Common myeloid progenitor, CD34-positive (primary cell): ENCODE measurements at regions not wholly inside any gene's neighbourhood (a gene's known extent, or its start where the extent isn't known, plus 50 kb on each side); places are given as distances from the start of the nearest gene placed in this dataset.
"Not testable (repeated sequence)": the region's sequence is repeated elsewhere in the genome, so short reads cannot be mapped to it uniquely, and the experiment has no call there.

ENCODE experiments used
- CTCF ChIA-PET: fragments of 350-600 bp; sonication (Branson Sonifier 250); formaldehyde crosslinking; loops from one replicate; lab custom pipeline; 2021; ENCODE audit warnings: antibody characterized with exemption; lab: Charles Lee
- POLR2A ChIA-PET: fragments of 350-600 bp; sonication (Branson Sonifier 250); formaldehyde crosslinking; loops from one replicate; lab custom pipeline; 2021; ENCODE audit warnings: antibody characterized with exemption; lab: Charles Lee
- DNase-seq, 3 donors: peaks; one replicate each; pipeline versions ENCODE4 v3.0.0 to v3.0.0-alpha.2; 2013
- H3K27ac ChIP-seq, 2 experiments: 1 replicate in 1 of 2; 2 replicates in 1 of 2; pipeline ENCODE4 v1.7.0; 2013; ENCODE audit warnings: inconsistent platforms in 2 of 2, low read length in 2 of 2, mild to moderate bottlenecking in 2 of 2, low read depth in 1 of 2, moderate library complexity in 1 of 2; ENCODE audit not compliant: severe bottlenecking in 2 of 2, insufficient read depth in 1 of 2, poor library complexity in 1 of 2
- H3K27me3 ChIP-seq, 5 experiments: replicated peaks in 2 of 5; 1 replicate in 3 of 5; 2 replicates in 2 of 5; pipeline versions ENCODE4 v1.6.1 to v1.7.0; 2013; ENCODE audit warnings: low read length in 4 of 5, mild to moderate bottlenecking in 2 of 5, moderate library complexity in 2 of 5, inconsistent platforms in 1 of 5; ENCODE audit not compliant: insufficient read depth in 5 of 5, control insufficient read depth in 4 of 5
- H3K36me3 ChIP-seq, 4 experiments: 1 replicate in 2 of 4; 2 replicates in 2 of 4; pipeline versions ENCODE4 v1.6.1 to v1.7.0; 2013; ENCODE audit warnings: low read length in 3 of 4, control low read depth in 1 of 4, mild to moderate bottlenecking in 1 of 4; ENCODE audit not compliant: control insufficient read depth in 4 of 4, insufficient read depth in 4 of 4
- H3K4me1 ChIP-seq, 4 experiments: 1 replicate in 3 of 4; 2 replicates in 1 of 4; pipeline versions ENCODE4 v1.6.1 to v1.7.1; 2013; ENCODE audit warnings: low read length in 3 of 4, mild to moderate bottlenecking in 3 of 4, control low read depth in 1 of 4, inconsistent platforms in 1 of 4, moderate library complexity in 1 of 4; ENCODE audit not compliant: control insufficient read depth in 4 of 4, insufficient read depth in 4 of 4; ENCODE audit errors: control extremely low read depth in 1 of 4
- H3K4me3 ChIP-seq, 7 experiments: 1 replicate in 4 of 7; 2 replicates in 3 of 7; pipeline versions ENCODE4 v1.5.1 to v1.7.0; 2013; ENCODE audit warnings: mild to moderate bottlenecking in 7 of 7, low read length in 6 of 7, moderate library complexity in 6 of 7, inconsistent platforms in 2 of 7, low read depth in 2 of 7, control low read depth in 1 of 7; ENCODE audit not compliant: insufficient read depth in 4 of 7, control insufficient read depth in 1 of 7; ENCODE audit errors: extremely low read depth in 1 of 7
- H3K9me3 ChIP-seq, 5 experiments: 1 replicate in 4 of 5; 2 replicates in 1 of 5; pipeline versions ENCODE4 v1.6.1 to v1.7.1; 2013; ENCODE audit warnings: low read length in 4 of 5, mild to moderate bottlenecking in 2 of 5, inconsistent platforms in 1 of 5, low read depth in 1 of 5, moderate library complexity in 1 of 5; ENCODE audit not compliant: control insufficient read depth in 4 of 5, insufficient read depth in 2 of 5; ENCODE audit errors: control extremely low read depth in 1 of 5
- WGBS: methylation state at CpG from one replicate; pipeline ENCODE4 v1.1.5; 2013; ENCODE audit not compliant: insufficient coverage; 5-methylcytosine and 5-hydroxymethylcytosine counted together

DNA sequence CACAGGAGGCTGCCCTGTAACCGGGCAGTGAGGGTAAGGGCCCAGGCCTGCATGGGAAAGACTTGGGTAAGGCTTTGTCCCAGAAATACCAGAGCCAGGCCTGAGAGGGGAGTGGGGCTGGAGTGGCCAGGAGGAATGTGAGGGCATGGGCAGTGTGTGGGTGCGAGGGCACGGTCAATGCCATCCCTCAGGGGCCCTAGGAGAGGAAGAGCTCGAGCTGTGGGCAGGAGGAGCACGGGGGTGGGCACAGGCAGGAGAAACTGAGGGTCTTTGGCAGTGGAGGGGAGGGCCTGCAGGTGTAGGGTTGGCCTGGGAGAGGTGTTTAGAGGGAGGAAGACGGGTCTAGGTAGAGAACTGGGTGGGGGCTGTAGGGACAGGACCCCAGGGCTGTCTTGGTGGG is 381.6 kb downstream of the TMEM121 start:
- Histone ChIP-seq H3K27ac (peak overlapping the region in 1 of 2 experiments; percentile 50), H3K9me3 (no peaks in the 10 kb centered on the region), H3K27me3 (no peaks in the 10 kb centered on the region), H3K4me3 (peak overlapping the region in 6 of 7 experiments; percentile 20 to 76 (median 60)), H3K36me3 (peaks cover 0 to 68% (median 26%) of the 10 kb centered on the region in 4 experiments), H3K4me1 (peaks cover 0 to 98% (median 86%) of the 10 kb centered on the region in 4 experiments)
- 6% methylated on average over 5 of the region's 6 CpGs for WGBS
- peak in 1 of 3 donors; percentile 48 for DNase-seq
- POLR2A ChIA-PET = interaction anchor here (0.8 to 2.5 kb wide), 5 partner anchors 9 to 29 kb away, joined by 3 to 15 read pairs (median 4); no protein-coding TSS in a partner anchor
- CTCF ChIA-PET = interaction anchor here (0.9 to 1.1 kb wide), 3 partner anchors 8 to 17 kb away, joined by 3 to 4 read pairs (median 4); no protein-coding TSS in a partner anchor

- Histone ChIP-seq H3K36me3 (peaks cover 0 to 68% (median 22%) of the 10 kb centered on the region in 4 experiments), H3K27ac (peak overlapping the region; percentile 40 to 68), H3K4me3 (peak overlapping the region in 6 of 7 experiments; percentile 32 to 76 (median 63)), H3K4me1 (peaks cover 0 to 98% (median 85%) of the 10 kb centered on the region in 4 experiments), H3K9me3 (no peaks in the 10 kb centered on the region), H3K27me3 (no peaks in the 10 kb centered on the region)
- 0% methylated on average over 5 of the region's 9 CpGs for WGBS
- ChIA-PET CTCF (interaction anchor here (0.9 to 1.1 kb wide), 3 partner anchors 9 to 17 kb away, joined by 3 to 4 read pairs (median 4); no protein-coding TSS in a partner anchor), POLR2A (interaction anchor here (0.8 to 2.5 kb wide), 5 partner anchors 10 to 29 kb away, joined by 3 to 15 read pairs (median 4); no protein-coding TSS in a partner anchor)
- DNase-seq = peak; percentile 96 to 99 (median 98)
These were observed 382.1 kb downstream of the TMEM121 start for GRCh38 chr14:105908481-105908911.

GRCh38 chr14:105909046-105909827 is 382.9 kb downstream of the TMEM121 start:
- no peaks in the 10 kb centered on the region for H3K9me3 ChIP-seq
- CTCF ChIA-PET = interaction anchor here (0.9 to 1.1 kb wide), 2 partner anchors 10 to 16 kb away, joined by 3 to 4 read pairs; no protein-coding TSS in a partner anchor
- POLR2A ChIA-PET = interaction anchor here (1.0 to 2.5 kb wide), 4 partner anchors 10 to 30 kb away, joined by 3 to 15 read pairs (median 4); no protein-coding TSS in a partner anchor

GRCh38 chr14:105909828-105910120 is 383.4 kb downstream of the TMEM121 start:
- POLR2A ChIA-PET = interaction anchor here (2.5 kb wide), 1 partner anchor 11 kb away, joined by 15 read pairs; no protein-coding TSS in a partner anchor
- WGBS = 36% methylated on average over 6 of the region's 14 CpGs
- Histone ChIP-seq H3K4me3 (peak overlapping the region; percentile 25 to 76 (median 68)), H3K27ac (peak overlapping the region; percentile 40 to 68), H3K36me3 (peaks cover 0 to 67% (median 14%) of the 10 kb centered on the region in 4 experiments), H3K4me1 (peaks cover 0 to 98% (median 86%) of the 10 kb centered on the region in 4 experiments)
- H3K27me3 ChIP-seq, H3K9me3 ChIP-seq, DNase-seq, CTCF ChIA-PET: not testable (repeated sequence)

More at GRCh38 chr14:105909046-105909827, 382.9 kb downstream of the TMEM121 start:
- Histone ChIP-seq H3K36me3 (peaks cover 0 to 68% (median 19%) of the 10 kb centered on the region in 4 experiments), H3K4me3 (peak overlapping the region; percentile 25 to 76 (median 68)), H3K27ac (peak overlapping the region; percentile 40 to 68), H3K27me3 (no peaks in the 10 kb centered on the region), H3K4me1 (peaks cover 0 to 98% (median 85%) of the 10 kb centered on the region in 4 experiments)
- no peak for DNase-seq
- WGBS = 34% methylated on average over 11 of the region's 14 CpGs

DNA sequence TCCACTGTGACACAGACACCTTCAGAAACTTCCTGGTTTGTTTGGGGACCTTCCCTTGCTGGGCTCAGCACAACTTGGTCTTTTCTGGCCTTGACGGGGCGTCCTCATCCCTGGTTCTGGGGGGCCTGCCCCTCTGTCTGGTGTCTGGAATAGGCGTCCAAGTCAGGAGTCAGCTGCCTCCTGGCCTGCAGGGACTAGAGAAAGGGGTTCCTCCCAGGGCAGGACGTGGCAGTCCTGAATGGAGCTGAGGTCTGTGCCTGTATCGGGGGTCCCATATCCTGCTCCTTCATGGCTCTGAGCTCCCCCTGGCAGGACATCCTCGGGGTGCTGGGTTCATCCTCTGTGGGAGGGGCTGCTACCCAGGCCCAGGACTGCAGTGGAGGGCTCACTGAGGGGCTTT is 384.0 kb downstream of the TMEM121 start:
- Histone ChIP-seq H3K9me3 (peaks cover 0 to 7% (median 0%) of the 10 kb centered on the region in 5 experiments), H3K27ac (peak overlapping the region; percentile 40 to 68), H3K4me3 (peak overlapping the region; percentile 11 to 76 (median 68)), H3K36me3 (peaks cover 0 to 67% (median 10%) of the 10 kb centered on the region in 4 experiments), H3K27me3 (no peaks in the 10 kb centered on the region), H3K4me1 (peaks cover 0 to 98% (median 84%) of the 10 kb centered on the region in 4 experiments)
- 15% methylated on average over 4 of the region's 6 CpGs for WGBS
- ChIA-PET CTCF (no interaction called here), POLR2A (no interaction called here)
- no peak for DNase-seq

DNA sequence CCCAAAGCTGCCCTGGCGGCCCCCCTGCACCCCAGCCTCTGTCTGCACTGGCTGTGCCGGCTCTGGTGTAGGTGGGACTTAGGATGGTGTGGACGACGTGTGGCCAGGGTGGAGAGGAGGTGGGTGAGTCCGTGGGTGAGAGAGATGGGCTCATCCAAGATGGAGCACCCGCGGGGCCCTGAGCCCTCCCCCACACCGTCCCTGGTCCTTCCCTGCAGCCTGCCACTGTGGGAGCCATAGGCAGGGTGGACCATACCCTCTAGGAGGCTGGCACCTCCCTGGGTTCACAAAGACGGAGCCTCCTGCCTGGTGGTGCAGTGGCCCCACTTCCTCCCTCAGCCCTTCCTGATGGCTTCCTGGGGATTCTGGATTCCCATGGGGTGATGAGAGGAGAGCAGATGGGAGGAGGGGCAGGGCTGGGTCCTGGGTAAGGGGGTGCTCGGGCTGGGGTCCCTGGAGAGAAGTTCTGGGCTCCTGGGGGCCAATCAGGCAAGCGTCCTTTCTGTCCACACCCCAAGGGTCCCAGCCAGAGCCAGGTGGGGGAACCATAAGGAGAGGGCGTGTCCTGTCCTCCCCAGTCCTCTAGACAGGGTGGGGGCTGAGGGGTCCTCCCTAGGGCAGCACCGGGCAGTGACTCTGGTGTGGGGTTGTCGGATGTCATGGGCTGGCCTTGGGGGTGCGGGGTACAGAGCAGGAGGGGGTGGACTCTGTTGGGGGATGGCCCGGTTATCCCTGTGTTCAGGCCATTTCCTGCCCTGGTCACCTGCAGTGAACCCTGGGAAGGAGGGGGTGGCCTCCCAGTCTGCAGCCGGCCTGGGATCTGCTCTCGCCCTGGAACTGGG is 384.8 kb downstream of the TMEM121 start:
- Histone ChIP-seq H3K4me3 (peak overlapping the region in 6 of 7 experiments; percentile 43 to 76 (median 70)), H3K27ac (peak overlapping the region; percentile 7 to 68), H3K4me1 (peaks cover 0 to 97% (median 81%) of the 10 kb centered on the region in 4 experiments), H3K9me3 (peaks cover 0 to 10% (median 0%) of the 10 kb centered on the region in 5 experiments), H3K36me3 (peaks cover 0 to 68% (median 11%) of the 10 kb centered on the region in 4 experiments), H3K27me3 (no peaks in the 10 kb centered on the region)
- ChIA-PET CTCF (no interaction called here), POLR2A (no interaction called here)
- 47% methylated on average over 8 of the region's 18 CpGs for WGBS
- no peak for DNase-seq
